ENCODE measurements at regions not wholly inside any gene's neighbourhood (a gene's known extent, or its start where the extent isn't known, plus 50 kb on each side); places are given as distances from the start of the nearest gene placed in this dataset.

DNA sequence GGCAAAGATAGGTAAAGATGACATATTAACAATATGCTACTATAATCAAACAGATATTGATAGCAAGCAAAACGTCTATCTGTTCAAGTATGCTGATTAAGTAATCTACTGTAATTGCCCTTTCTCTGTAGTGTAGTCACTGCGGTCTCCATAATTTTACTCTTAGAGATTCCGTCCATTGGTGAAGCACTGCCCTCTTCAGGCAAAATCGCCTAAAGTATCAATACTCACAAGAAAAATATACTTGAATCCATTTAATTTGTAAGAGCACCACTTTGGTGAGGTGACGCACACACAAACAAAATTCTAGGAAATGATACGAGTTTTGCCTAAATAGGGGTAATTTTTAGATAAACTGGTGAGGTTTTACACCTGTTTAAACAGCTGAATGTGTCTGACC lies 434.6 kb upstream of the CHRM3 start:
- TF ChIP-seq ZNF114 (tag by site-specific recombination; IDR thresholded peaks at IDR 0.05) (no peak), ZNF274 (IDR thresholded peaks at IDR 0.05; ENCODE audit: low read length) (no peak), ZNF274 (tag by site-specific recombination; IDR thresholded peaks at IDR 0.05; ENCODE audit: borderline replicate concordance) (no peak), CTCF (tag by site-specific recombination; IDR thresholded peaks at IDR 0.05) (no peak)
